Suprapubic skin (tissue), 3 donors: ENCODE measurements at regions not wholly inside any gene's neighbourhood (a gene's known extent, or its start where the extent isn't known, plus 50 kb on each side); places are given as distances from the start of the nearest gene placed in this dataset.

Source experiments
- POLR2AphosphoS5 ChIP-seq, 3 donors: sonication (generic); formaldehyde crosslinking; IDR thresholded peaks; one replicate each; pipeline ENCODE4 v1.6.1; 2017; ENCODE audit warnings: antibody characterized with exemption in 3 of 3
- TF ChIP-seq, protein P1 (sequence below), 2 donors: fragments of 200-600 bp in 1 of 2; fragments of 450-650 bp in 1 of 2; sonication (generic) in 1 of 2; IDR thresholded peaks; one replicate each; pipeline ENCODE4 v1.5.1; 2016 to 2019; ENCODE audit warnings: antibody characterized with exemption in 2 of 2, mild to moderate bottlenecking in 1 of 2, moderate library complexity in 1 of 2

DNA sequence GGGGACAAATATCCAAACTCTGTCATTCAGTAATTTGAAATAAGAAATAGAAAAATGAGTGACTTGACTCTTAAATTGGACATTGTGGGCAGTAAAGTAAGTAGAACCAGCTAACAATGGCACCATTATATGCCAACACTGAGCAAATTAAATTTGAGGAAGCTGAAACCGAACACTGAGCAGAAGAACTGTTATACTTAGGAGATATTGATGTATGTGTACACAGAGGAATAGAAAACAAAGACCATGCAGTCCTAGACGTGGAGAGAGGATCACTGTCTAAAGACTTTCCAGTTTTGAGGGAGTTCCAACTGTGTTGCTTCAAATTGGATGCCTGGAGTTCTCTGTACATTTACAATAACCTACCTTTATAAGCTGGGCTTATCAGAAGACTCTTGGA lies 427.0 kb upstream of the EYS start:
- TF ChIP-seq, protein P1, sequence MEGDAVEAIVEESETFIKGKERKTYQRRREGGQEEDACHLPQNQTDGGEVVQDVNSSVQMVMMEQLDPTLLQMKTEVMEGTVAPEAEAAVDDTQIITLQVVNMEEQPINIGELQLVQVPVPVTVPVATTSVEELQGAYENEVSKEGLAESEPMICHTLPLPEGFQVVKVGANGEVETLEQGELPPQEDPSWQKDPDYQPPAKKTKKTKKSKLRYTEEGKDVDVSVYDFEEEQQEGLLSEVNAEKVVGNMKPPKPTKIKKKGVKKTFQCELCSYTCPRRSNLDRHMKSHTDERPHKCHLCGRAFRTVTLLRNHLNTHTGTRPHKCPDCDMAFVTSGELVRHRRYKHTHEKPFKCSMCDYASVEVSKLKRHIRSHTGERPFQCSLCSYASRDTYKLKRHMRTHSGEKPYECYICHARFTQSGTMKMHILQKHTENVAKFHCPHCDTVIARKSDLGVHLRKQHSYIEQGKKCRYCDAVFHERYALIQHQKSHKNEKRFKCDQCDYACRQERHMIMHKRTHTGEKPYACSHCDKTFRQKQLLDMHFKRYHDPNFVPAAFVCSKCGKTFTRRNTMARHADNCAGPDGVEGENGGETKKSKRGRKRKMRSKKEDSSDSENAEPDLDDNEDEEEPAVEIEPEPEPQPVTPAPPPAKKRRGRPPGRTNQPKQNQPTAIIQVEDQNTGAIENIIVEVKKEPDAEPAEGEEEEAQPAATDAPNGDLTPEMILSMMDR (IDR thresholded peaks at IDR 0.05) = no peak
- no peak for TF ChIP-seq POLR2AphosphoS5 (IDR thresholded peaks at IDR 0.05)
